Spinal cord (tissue), 9 donors: ENCODE measurements at regions not wholly inside any gene's neighbourhood (a gene's known extent, or its start where the extent isn't known, plus 50 kb on each side); places are given as distances from the start of the nearest gene placed in this dataset.

Experiments used
- DNase-seq, 6 donors: peaks; one replicate each; pipeline versions ENCODE4 v3.0.0 to v3.0.0-alpha.2; 2013 to 2015; ENCODE audit warnings: low spot score in 6 of 6, low read depth in 4 of 6
- H3K27ac ChIP-seq: one replicate; pipeline ENCODE4 v1.5.1; 2013; ENCODE audit warnings: low read depth, low read length, control low read depth
- H3K27me3 ChIP-seq: one replicate; pipeline ENCODE4 v1.6.1; 2013; ENCODE audit warnings: low read length; ENCODE audit not compliant: control insufficient read depth, insufficient read depth
- H3K36me3 ChIP-seq: one replicate; pipeline ENCODE4 v1.6.1; 2013; ENCODE audit warnings: low read length; ENCODE audit not compliant: control insufficient read depth, insufficient read depth
- H3K4me1 ChIP-seq: one replicate; pipeline ENCODE4 v1.6.1; 2013; ENCODE audit warnings: low read length; ENCODE audit not compliant: control insufficient read depth, insufficient read depth
- H3K4me3 ChIP-seq: one replicate; pipeline ENCODE4 v1.5.1; 2013; ENCODE audit warnings: low read depth, low read length, control low read depth
- H3K9me3 ChIP-seq: one replicate; pipeline ENCODE4 v1.6.1; 2013; ENCODE audit warnings: low read length; ENCODE audit not compliant: control insufficient read depth, insufficient read depth
- WGBS: methylation state at CpG from one replicate; pipeline ENCODE4 v1.1.5; 2013; ENCODE audit warnings: missing lambda C conversion rate; ENCODE audit not compliant: insufficient coverage; 5-methylcytosine and 5-hydroxymethylcytosine counted together
- donor health status: healthy.

GRCh38 chr5:58009754-58010153 is 450.1 kb downstream of the PLK2 start:
- Histone ChIP-seq H3K27ac (no peak overlapping the region), H3K9me3 (no peaks in the 10 kb centered on the region), H3K27me3 (no peaks in the 10 kb centered on the region), H3K4me3 (no peak overlapping the region), H3K36me3 (no peaks in the 10 kb centered on the region), H3K4me1 (no peaks in the 10 kb centered on the region)
- DNase-seq, result peak in 2 of 6 donors; percentile 0 to 1
- WGBS, result no CpG with 5 or more reads among the region's 2 CpGs

- Histone ChIP-seq H3K9me3 (no peaks in the 10 kb centered on the region), H3K27ac (no peak overlapping the region), H3K27me3 (no peaks in the 10 kb centered on the region), H3K36me3 (no peaks in the 10 kb centered on the region), H3K4me1 (no peaks in the 10 kb centered on the region), H3K4me3 (no peak overlapping the region)
- DNase-seq, result no peak
- 97% methylated on average over 3 of the region's 3 CpGs for whole genome bisulfite sequencing
Observed at GRCh38 chr5:58002323-58002722, 457.6 kb downstream of the PLK2 start.

DNA sequence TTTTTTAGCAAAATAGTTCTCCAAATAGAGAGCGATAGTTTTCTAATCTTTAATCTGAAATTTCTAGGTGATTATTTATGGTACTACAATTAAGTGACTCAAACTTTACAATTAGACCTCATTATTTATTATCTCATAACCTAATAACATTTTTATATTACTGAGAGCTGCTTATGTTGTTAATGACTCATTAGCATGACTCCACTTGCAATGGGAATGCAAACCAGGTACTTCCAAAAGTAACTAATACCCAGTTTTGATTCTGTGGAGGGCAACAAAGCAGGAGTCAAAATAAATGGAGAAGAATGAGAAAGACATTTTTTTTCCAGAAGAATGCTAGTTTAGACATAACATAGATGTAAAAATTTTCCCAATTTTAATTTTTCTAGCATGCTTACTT is 466.0 kb downstream of the PLK2 start:
- H3K4me1 ChIP-seq, result no peaks in the 10 kb centered on the region
- H3K9me3 ChIP-seq, result no peaks in the 10 kb centered on the region
- DNase-seq, result no peak
- no CpG with 5 or more reads among the region's 1 CpG for WGBS
- no peak overlapping the region for H3K4me3 ChIP-seq
- no peaks in the 10 kb centered on the region for H3K27me3 ChIP-seq
- no peaks in the 10 kb centered on the region for H3K36me3 ChIP-seq
- no peak overlapping the region for H3K27ac ChIP-seq

GRCh38 chr5:57989378-57989777 is 470.5 kb downstream of the PLK2 start:
- H3K27ac ChIP-seq, result no peak overlapping the region
- no peaks in the 10 kb centered on the region for H3K27me3 ChIP-seq
- no CpG with 5 or more reads among the region's 3 CpGs for WGBS

GRCh38 chr5:57988813-57989212 is 471.1 kb downstream of the PLK2 start:
- Histone ChIP-seq H3K4me1 (no peaks in the 10 kb centered on the region), H3K27ac (no peak overlapping the region), H3K9me3 (no peaks in the 10 kb centered on the region), H3K4me3 (no peak overlapping the region), H3K27me3 (no peaks in the 10 kb centered on the region), H3K36me3 (no peaks in the 10 kb centered on the region)
- no CpG with 5 or more reads among the region's 1 CpG for WGBS
- DNase-seq, result peak in 2 of 6 donors; percentile 8 to 32

More at GRCh38 chr5:57989378-57989777, 470.5 kb downstream of the PLK2 start:
- DNase-seq, result no peak
- Histone ChIP-seq H3K4me1 (no peaks in the 10 kb centered on the region), H3K4me3 (no peak overlapping the region), H3K9me3 (no peaks in the 10 kb centered on the region), H3K36me3 (no peaks in the 10 kb centered on the region)

DNA sequence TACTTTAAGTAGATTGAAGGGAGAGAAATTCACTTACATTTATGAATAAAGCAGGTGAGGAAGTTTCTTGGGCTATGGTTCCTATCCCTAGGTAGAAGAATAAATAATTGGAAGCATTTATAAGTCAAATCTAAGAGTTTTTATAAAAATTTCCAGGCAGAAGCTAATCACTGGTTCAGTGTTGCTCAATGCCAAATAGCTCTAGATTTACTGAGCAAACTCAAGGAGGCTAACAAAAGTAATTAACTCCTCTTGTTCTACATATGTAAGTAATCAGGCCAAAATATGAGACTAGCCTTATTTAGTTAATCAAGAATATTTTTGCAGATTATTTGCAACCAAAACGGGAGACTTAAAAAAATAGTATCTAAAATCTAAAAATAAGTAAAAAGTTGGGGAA is 472.3 kb downstream of the PLK2 start:
- no peak for DNase-seq
- no CpG with 5 or more reads among the region's 1 CpG for WGBS
- Histone ChIP-seq H3K9me3 (no peaks in the 10 kb centered on the region), H3K27ac (no peak overlapping the region), H3K27me3 (no peaks in the 10 kb centered on the region), H3K4me3 (no peak overlapping the region), H3K4me1 (no peaks in the 10 kb centered on the region), H3K36me3 (no peaks in the 10 kb centered on the region)

- Histone ChIP-seq H3K36me3 (no peaks in the 10 kb centered on the region), H3K4me3 (no peak overlapping the region), H3K27me3 (no peaks in the 10 kb centered on the region), H3K27ac (no peak overlapping the region), H3K4me1 (no peaks in the 10 kb centered on the region), H3K9me3 (no peaks in the 10 kb centered on the region)
- peak in 4 of 6 donors; percentile 11 to 74 (median 44) for DNase-seq
Observed at GRCh38 chr5:57986761-57987341, 473.0 kb downstream of the PLK2 start.

DNA sequence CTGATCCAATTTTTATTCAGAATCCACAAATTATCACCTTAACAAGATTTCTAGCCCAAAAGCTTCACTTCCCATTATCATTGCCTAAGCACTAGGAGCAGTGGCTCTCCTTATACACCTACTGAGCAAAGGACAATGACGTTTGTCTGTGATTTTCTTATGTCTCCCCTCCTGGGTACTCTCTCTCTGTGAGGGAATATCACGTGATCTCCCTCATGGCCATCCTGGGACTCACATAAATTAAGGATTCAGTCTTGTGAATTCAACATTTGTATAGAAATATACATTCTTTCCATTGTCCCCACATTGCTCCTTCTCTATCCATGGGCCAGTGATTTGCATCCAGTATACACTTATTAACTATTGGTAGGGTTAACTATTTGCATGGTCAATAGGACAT is 476.5 kb downstream of the PLK2 start:
- Histone ChIP-seq H3K4me3 (no peak overlapping the region), H3K36me3 (no peaks in the 10 kb centered on the region), H3K27me3 (no peaks in the 10 kb centered on the region), H3K4me1 (no peaks in the 10 kb centered on the region), H3K9me3 (no peaks in the 10 kb centered on the region), H3K27ac (no peak overlapping the region)
- WGBS, result 100% methylated on average over 1 of the region's 2 CpGs
- no peak for DNase-seq

- no peaks in the 10 kb centered on the region for H3K27me3 ChIP-seq
- DNase-seq, result no peak
- no peaks in the 10 kb centered on the region for H3K9me3 ChIP-seq
- H3K4me3 ChIP-seq, result no peak overlapping the region
- H3K4me1 ChIP-seq, result no peaks in the 10 kb centered on the region
- WGBS, result no CpG with 5 or more reads among the region's 3 CpGs
- no peak overlapping the region for H3K27ac ChIP-seq
- no peaks in the 10 kb centered on the region for H3K36me3 ChIP-seq
Observed at GRCh38 chr5:57979671-57980070, 480.2 kb downstream of the PLK2 start.

- Histone ChIP-seq H3K27ac (no peak overlapping the region), H3K36me3 (no peaks in the 10 kb centered on the region), H3K4me3 (no peak overlapping the region), H3K4me1 (no peaks in the 10 kb centered on the region), H3K27me3 (no peaks in the 10 kb centered on the region), H3K9me3 (no peaks in the 10 kb centered on the region)
- DNase-seq, result no peak
- no CpG with 5 or more reads among the region's 2 CpGs for WGBS
Observed at GRCh38 chr5:57976506-57976905, 483.4 kb downstream of the PLK2 start.
